Stomach (tissue), 4 donors: ENCODE measurements at regions not wholly inside any gene's neighbourhood (a gene's known extent, or its start where the extent isn't known, plus 50 kb on each side); places are given as distances from the start of the nearest gene placed in this dataset.

ENCODE experiments used
- POLR2A ChIP-seq, 4 donors: fragments of 450-650 bp; IDR thresholded peaks; one replicate each; pipeline ENCODE4 v1.6.1; 2016; ENCODE audit warnings: antibody characterized with exemption in 4 of 4, control low read depth in 2 of 4, mild to moderate bottlenecking in 1 of 4, moderate library complexity in 1 of 4
- TF ChIP-seq, protein P1 (sequence below), 7 experiments: fragments of 450-650 bp in 4 of 7; fragments of 200-600 bp in 3 of 7; sonication (generic) in 3 of 7; IDR thresholded peaks; one replicate each; pipeline ENCODE4 v1.5.1; 2016 to 2019; ENCODE audit warnings: antibody characterized with exemption in 7 of 7, control low read depth in 2 of 7, mild to moderate bottlenecking in 1 of 7

GRCh38 chr1:168871531-168871930 is 142.5 kb upstream of the DPT start:
- TF ChIP-seq, protein P1, sequence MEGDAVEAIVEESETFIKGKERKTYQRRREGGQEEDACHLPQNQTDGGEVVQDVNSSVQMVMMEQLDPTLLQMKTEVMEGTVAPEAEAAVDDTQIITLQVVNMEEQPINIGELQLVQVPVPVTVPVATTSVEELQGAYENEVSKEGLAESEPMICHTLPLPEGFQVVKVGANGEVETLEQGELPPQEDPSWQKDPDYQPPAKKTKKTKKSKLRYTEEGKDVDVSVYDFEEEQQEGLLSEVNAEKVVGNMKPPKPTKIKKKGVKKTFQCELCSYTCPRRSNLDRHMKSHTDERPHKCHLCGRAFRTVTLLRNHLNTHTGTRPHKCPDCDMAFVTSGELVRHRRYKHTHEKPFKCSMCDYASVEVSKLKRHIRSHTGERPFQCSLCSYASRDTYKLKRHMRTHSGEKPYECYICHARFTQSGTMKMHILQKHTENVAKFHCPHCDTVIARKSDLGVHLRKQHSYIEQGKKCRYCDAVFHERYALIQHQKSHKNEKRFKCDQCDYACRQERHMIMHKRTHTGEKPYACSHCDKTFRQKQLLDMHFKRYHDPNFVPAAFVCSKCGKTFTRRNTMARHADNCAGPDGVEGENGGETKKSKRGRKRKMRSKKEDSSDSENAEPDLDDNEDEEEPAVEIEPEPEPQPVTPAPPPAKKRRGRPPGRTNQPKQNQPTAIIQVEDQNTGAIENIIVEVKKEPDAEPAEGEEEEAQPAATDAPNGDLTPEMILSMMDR (IDR thresholded peaks at IDR 0.05), result no peak
- TF ChIP-seq POLR2A (IDR thresholded peaks at IDR 0.05), result no peak
